Body of pancreas (tissue), 4 donors: ENCODE measurements at regions not wholly inside any gene's neighbourhood (a gene's known extent, or its start where the extent isn't known, plus 50 kb on each side); places are given as distances from the start of the nearest gene placed in this dataset.

ENCODE experiments used
- ATAC-seq: fragments of 150-250 bp; one replicate; pipeline ENCODE4 v1.9.1; 2016
- DNase-seq, 4 donors: peaks; one replicate each; pipeline ENCODE4 v3.0.0-alpha.2; 2019
- H3K27ac ChIP-seq, 4 donors: fragments of 200-600 bp; sonication (generic); 1 replicate in 3 of 4; 2 replicates in 1 of 4; pipeline versions ENCODE4 v1.5.1 to v1.6.1; 2016 to 2019; ENCODE audit warnings: mild to moderate bottlenecking in 1 of 4, mixed read lengths in 1 of 4, moderate library complexity in 1 of 4
- H3K27me3 ChIP-seq, 2 donors: fragments of 200-600 bp; sonication (generic); one replicate each; pipeline ENCODE4 v1.6.0; 2016; ENCODE audit warnings: mild to moderate bottlenecking in 1 of 2
- H3K36me3 ChIP-seq, 2 donors: fragments of 200-600 bp; sonication (generic); replicated peaks in 1 of 2; 2 replicates each; pipeline ENCODE4 v1.5.1; 2016; ENCODE audit warnings: low read depth in 2 of 2; ENCODE audit not compliant: insufficient read depth in 1 of 2
- H3K4me1 ChIP-seq: fragments of 200-600 bp; sonication (generic); one replicate; pipeline ENCODE4 v1.6.0; 2016
- H3K4me3 ChIP-seq, 2 donors: fragments of 200-600 bp; sonication (generic); 1 replicate in 1 of 2; 2 replicates in 1 of 2; pipeline ENCODE4 v1.5.1; 2016 to 2019
- H3K9me3 ChIP-seq, 3 donors: fragments of 200-600 bp; sonication (generic); 1 replicate in 2 of 3; 2 replicates in 1 of 3; pipeline ENCODE4 v1.5.1; 2016
- CTCF ChIP-seq, 7 experiments: fragments of 450-650 bp in 4 of 7; fragments of 200-600 bp in 3 of 7; sonication (generic) in 3 of 7; IDR thresholded peaks; one replicate each; pipeline ENCODE4 v1.5.1; 2016 to 2019; ENCODE audit warnings: antibody characterized with exemption in 7 of 7
- POLR2A ChIP-seq, 3 donors: fragments of 450-650 bp; IDR thresholded peaks; one replicate each; pipeline ENCODE4 v1.6.1; 2016; ENCODE audit warnings: antibody characterized with exemption in 3 of 3, mild to moderate bottlenecking in 2 of 3
- WGBS, 2 donors: methylation state at CpG; one replicate each; pipeline ENCODE4 v1.1.5; 2017; 5-methylcytosine and 5-hydroxymethylcytosine counted together
- intact Hi-C: fragments of 100-400 bp; cut with DNase I; formaldehyde crosslinking; loops from one replicate; pipeline ENCODE4 v1.15.1; 2023

DNA sequence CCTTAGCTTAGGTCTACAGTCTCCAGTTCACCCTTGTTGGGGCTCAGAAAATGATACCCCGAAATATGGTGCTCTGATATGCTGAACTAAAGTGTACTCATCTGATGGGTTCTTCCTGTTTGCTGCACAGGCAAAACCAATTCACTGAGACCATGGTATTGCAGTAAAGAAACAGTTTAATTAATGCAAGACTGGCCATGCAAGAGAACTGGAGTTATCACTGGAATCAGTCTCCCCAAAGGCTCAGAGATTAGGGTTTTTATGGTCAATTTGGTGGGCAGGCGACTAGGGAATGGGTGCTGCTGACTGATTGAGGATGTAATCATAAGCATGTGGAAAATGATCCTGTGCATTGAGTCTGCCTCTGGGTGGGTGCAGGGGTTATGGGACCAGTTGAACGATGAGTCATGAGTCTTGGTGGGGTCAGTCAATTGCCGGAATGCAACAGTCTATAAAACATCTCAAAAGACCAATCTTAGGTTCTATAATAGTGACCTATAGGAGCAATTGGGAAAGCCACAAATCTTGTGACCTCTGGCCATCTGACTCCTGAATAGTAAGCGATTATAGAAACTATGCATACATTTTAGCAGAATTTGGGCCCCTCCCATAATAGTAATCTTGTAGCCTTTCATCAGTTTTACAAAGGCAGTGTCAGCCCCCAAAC is 113.0 kb upstream of the ANKRD55 start:
- DNase-seq (no peak), ATAC-seq (no peak)
- TF ChIP-seq POLR2A (IDR thresholded peaks at IDR 0.05) (no peak), CTCF (IDR thresholded peaks at IDR 0.05) (no peak)
- Histone ChIP-seq H3K27ac (no peak overlapping the region), H3K36me3 (no peaks in the 10 kb centered on the region), H3K27me3 (no peaks in the 10 kb centered on the region), H3K4me1 (no peaks in the 10 kb centered on the region), H3K4me3 (no peak overlapping the region), H3K9me3 (no peaks in the 10 kb centered on the region)
- 81 to 93% methylated on average over 5 of the region's 5 CpGs for WGBS, 2 donors
- intact Hi-C loops, result no loop called here

DNA sequence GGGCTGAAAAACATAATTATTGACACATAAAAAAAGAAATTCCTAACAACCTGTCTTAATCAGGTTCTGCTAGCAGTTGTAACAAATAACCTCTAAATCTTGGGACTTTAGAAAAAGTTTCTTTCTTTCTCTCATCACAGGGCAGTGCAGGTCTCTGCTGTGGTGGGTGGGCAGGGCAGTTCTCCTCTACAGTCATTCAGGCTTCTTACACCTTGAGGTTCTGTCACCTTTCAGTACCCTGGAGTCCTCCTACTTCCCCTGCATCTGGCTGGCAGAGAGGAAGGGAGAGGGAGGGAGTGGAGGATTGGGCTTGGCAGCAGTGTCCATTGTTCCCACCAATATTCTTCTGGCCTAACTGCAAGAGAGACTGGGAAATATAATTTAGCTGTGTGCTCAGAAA is 112.2 kb upstream of the ANKRD55 start:
- Histone ChIP-seq H3K36me3 (no peaks in the 10 kb centered on the region), H3K27ac (no peak overlapping the region), H3K9me3 (no peaks in the 10 kb centered on the region), H3K4me1 (no peaks in the 10 kb centered on the region), H3K27me3 (no peaks in the 10 kb centered on the region), H3K4me3 (no peak overlapping the region)
- DNase-seq (no peak), ATAC-seq (no peak)
- intact Hi-C loops, result no loop called here
- no peak for TF ChIP-seq CTCF (IDR thresholded peaks at IDR 0.05)
- no peak for TF ChIP-seq POLR2A (IDR thresholded peaks at IDR 0.05)

DNA sequence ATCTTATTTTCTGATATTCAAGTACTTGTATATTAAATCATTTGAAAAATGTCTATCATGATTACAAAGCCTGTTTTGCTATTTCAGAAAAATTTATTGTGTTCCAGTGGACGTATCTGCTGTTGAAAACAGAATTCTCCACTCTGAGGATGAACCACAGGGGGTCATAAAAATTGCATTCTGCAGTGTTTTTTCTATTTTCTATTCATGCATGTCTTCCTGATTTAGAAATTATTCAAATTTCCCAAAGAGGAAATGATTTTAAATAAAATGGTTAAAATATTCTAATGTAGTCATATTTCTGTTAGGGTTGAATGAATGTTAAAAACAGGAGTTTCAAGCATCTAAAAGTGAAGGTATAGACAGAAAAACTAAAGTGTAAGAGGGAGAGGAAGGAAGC is 111.5 kb upstream of the ANKRD55 start:
- no peak for TF ChIP-seq POLR2A (IDR thresholded peaks at IDR 0.05)
- no peak for TF ChIP-seq CTCF (IDR thresholded peaks at IDR 0.05)
- ATAC-seq (no peak), DNase-seq (no peak)
- no peaks in the 10 kb centered on the region for H3K36me3 ChIP-seq
- intact Hi-C loops, result no loop called here
- no peaks in the 10 kb centered on the region for H3K4me1 ChIP-seq
- H3K9me3 ChIP-seq, result no peaks in the 10 kb centered on the region
- no peak overlapping the region for H3K27ac ChIP-seq
- H3K4me3 ChIP-seq, result no peak overlapping the region
- WGBS, 2 donors, result 66 to 78% methylated on average over 1 of the region's 1 CpG
- no peaks in the 10 kb centered on the region for H3K27me3 ChIP-seq

- Histone ChIP-seq H3K9me3 (no peaks in the 10 kb centered on the region), H3K4me3 (no peak overlapping the region), H3K27ac (no peak overlapping the region), H3K36me3 (no peaks in the 10 kb centered on the region), H3K4me1 (no peaks in the 10 kb centered on the region), H3K27me3 (no peaks in the 10 kb centered on the region)
- no peak for DNase-seq
- intact Hi-C loops, result no loop called here
- no peak for ATAC-seq
- no peak for TF ChIP-seq POLR2A (IDR thresholded peaks at IDR 0.05)
- TF ChIP-seq CTCF (IDR thresholded peaks at IDR 0.05), result no peak
- 87 to 93% methylated on average over 2 of the region's 2 CpGs for WGBS, 2 donors
Measured at GRCh38 chr5:56343988-56344387, 110.9 kb upstream of the ANKRD55 start.

DNA sequence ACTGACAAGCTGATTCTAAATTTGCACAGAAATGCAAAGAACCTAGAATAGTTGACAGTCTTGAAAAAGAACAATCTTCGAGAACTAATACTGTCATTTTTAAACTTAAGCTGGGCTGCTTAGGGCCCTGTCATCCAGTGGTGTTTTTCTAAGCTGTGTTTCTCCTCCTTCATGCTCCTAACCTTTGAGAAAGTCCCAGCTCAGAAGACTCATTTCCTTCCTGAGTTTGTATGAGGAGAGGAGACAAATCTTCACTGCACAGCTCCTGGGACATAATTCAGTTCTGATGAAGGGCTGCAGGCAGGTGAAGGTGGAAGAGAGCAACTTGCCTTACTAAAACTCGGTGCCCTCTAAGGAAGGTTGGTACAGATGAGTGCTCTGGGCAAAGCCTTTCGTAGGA is 109.5 kb upstream of the ANKRD55 start:
- no peak for ATAC-seq

More for the DNA sequence above, 109.5 kb upstream of the ANKRD55 start:
- H3K9me3 ChIP-seq, result no peaks in the 10 kb centered on the region
- 93 to 100% methylated on average over 3 of the region's 3 CpGs for WGBS, 2 donors
- DNase-seq, result no peak
- no peaks in the 10 kb centered on the region for H3K4me1 ChIP-seq
- intact Hi-C loops, result no loop called here
- TF ChIP-seq POLR2A (IDR thresholded peaks at IDR 0.05) (no peak), CTCF (IDR thresholded peaks at IDR 0.05) (no peak)
- H3K27ac ChIP-seq, result no peak overlapping the region
- no peaks in the 10 kb centered on the region for H3K36me3 ChIP-seq
- no peaks in the 10 kb centered on the region for H3K27me3 ChIP-seq
- H3K4me3 ChIP-seq, result no peak overlapping the region
